GM19395 (cell line): ENCODE measurements at regions not wholly inside any gene's neighbourhood (a gene's known extent, or its start where the extent isn't known, plus 50 kb on each side); places are given as distances from the start of the nearest gene placed in this dataset.
"Not testable (repeated sequence)": the region's sequence is repeated elsewhere in the genome, so short reads cannot be mapped to it uniquely, and the experiment has no call there.

Experiments used
- ATAC-seq: cut with Tn5 transposase; IDR thresholded peaks from one replicate; pipeline ENCODE4 v1.9.1; 2021; ENCODE audit warnings: mild to moderate bottlenecking, moderate library complexity; ENCODE audit not compliant: unreplicated experiment

- ATAC-seq, result no peak
These were observed 53.1 kb upstream of the BEND4 start for GRCh38 chr4:42205541-42205940.

- no peak for ATAC-seq
These were observed 64.2 kb upstream of the BEND4 start for GRCh38 chr4:42216664-42217063.

GRCh38 chr4:42225286-42225685 is 72.8 kb upstream of the BEND4 start:
- no peak for ATAC-seq

GRCh38 chr4:42234817-42235216 is 82.4 kb upstream of the BEND4 start:
- ATAC-seq, result no peak

- no peak for ATAC-seq
These were observed 83.0 kb upstream of the BEND4 start for GRCh38 chr4:42235304-42236021.

GRCh38 chr4:42237010-42237409 is 84.6 kb upstream of the BEND4 start:
- no peak for ATAC-seq

- ATAC-seq, result no peak
These were observed 85.0 kb upstream of the BEND4 start for GRCh38 chr4:42237451-42237850.

- no peak for ATAC-seq
These were observed 96.5 kb upstream of the BEND4 start for GRCh38 chr4:42248972-42249371.

- ATAC-seq, result no peak
These were observed 99.9 kb upstream of the BEND4 start for GRCh38 chr4:42252315-42252714.

- not testable (repeated sequence) for ATAC-seq
These were observed 105.2 kb upstream of the BEND4 start for GRCh38 chr4:42257645-42258044.

GRCh38 chr4:42262701-42263490 is 110.4 kb upstream of the BEND4 start:
- ATAC-seq, result no peak

- ATAC-seq, result no peak
These were observed 113.5 kb upstream of the BEND4 start for GRCh38 chr4:42265782-42266602.

GRCh38 chr4:42267724-42268123 is 115.3 kb upstream of the BEND4 start:
- no peak for ATAC-seq

GRCh38 chr4:42268824-42269223 is 116.4 kb upstream of the BEND4 start:
- ATAC-seq, result no peak

GRCh38 chr4:42271096-42271495 is 118.6 kb upstream of the BEND4 start:
- ATAC-seq, result no peak

GRCh38 chr4:42277291-42277690 is 120.0 kb upstream of the SHISA3 start:
- no peak for ATAC-seq

- no peak for ATAC-seq
These were observed 118.5 kb upstream of the SHISA3 start for GRCh38 chr4:42278709-42279324.

- no peak for ATAC-seq
These were observed 116.8 kb upstream of the SHISA3 start for GRCh38 chr4:42280327-42281095.

- ATAC-seq, result peak; percentile 63
These were observed 115.8 kb upstream of the SHISA3 start for GRCh38 chr4:42281324-42282020.
